NCI-H146 treated with DMSO at 0.1 percent for 48 hours (cell line): ENCODE measurements at regions not wholly inside any gene's neighbourhood (a gene's known extent, or its start where the extent isn't known, plus 50 kb on each side); places are given as distances from the start of the nearest gene placed in this dataset.

Experiments
- DNase-seq: peaks from one replicate; lab custom pipeline; 2025; ENCODE audit not compliant: unreplicated experiment; lab: John Stamatoyannopoulos, UW

DNA sequence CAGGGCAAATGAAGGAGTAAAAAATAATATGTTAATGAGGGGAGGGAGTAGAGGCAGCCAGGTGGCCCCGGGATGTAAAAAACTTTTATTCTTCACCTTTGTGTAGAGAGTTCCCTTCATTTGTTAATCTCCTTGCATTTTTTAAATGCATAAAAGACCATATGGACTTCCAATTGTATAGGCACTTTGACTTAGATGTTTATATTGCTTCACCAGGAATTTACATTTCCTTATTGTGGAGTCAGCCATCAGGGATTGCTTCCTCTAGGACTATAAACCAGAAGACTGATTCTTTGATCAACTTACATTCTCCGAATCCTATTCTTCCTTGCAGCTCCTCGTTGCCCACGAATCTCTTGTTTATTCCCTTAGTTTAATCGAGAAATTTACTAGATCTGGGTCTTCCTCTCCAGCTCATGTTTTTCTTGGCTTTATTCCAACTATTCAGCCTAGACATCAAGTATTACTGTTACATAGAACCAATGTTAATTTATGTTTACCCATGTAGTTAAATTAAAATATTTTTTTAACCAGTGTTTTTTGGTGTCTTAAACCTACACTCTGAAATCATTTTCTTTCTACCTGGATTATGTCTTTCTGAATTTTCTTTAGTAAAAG, 1187.0 kb upstream of the SLC10A2 start:
- DNase-seq, result no peak

DNA sequence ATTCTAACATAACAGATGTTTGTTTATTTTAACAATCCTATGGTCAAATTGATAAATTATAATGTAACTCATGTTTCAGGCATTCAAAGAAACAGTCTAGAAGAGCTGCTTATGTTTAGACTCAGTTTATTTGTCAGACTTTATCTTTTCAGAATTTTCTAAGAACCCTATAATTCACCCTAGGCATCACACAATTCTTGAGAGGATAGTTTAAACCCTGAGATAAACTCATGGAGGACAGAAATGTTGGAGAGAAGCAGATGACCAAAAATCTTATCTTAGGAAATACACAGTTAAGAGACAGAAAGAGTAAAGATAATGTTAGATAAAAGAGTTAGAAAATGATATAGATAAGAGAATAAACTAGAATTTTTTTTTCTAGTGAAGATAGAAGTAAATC, 1185.7 kb upstream of the SLC10A2 start:
- DNase-seq, result no peak

GRCh38 chr13:104246955-104247354, 1180.7 kb upstream of the SLC10A2 start:
- DNase-seq, result no peak

DNA sequence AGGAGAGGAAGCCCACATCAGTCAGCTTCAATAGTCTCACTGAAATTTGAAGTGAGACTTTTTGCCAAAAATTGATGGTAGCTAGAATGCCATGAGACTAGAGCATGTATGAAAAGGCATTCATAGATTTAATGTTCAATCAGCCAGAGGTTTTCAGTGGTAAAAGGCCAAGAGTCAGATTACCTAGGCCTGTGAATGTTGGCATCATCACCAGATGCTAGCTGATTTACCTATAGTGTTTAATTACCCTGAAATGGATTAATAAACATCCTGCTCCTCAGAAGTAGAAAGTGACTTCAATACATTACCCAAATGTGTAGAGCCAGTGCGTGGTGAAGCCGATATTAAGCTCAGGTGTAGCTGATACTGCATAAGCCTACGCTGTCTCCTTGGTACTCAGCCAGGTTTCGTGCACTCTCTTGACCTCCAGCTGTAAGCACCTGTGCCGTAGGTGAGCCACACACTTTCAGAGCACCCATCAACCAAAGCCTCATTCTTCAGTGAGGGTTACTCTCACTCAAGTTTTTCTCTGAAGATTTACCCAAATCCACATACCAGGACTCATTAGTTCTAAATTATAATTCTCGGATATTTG, 1140.3 kb upstream of the SLC10A2 start:
- DNase-seq, result no peak

DNA sequence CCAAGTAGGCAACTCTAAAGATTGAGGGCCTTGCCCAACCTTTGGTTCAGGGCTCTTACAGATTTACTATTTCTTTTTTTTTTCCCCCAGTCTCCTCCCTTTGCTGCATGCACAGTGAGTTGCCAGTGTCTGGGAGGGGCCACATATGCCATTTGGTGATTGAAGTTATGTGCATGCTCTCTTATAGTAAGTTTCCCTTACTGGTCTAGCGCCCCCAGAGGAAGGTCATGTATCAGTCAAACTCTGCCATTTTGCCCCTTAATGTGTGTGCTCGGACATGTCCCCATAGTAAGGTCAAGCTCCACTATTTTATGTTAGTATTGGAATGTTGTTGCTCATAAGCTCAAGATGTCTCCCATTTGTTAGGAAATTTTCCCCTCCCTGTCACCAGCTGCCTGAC, 1138.0 kb upstream of the SLC10A2 start:
- no peak for DNase-seq

DNA sequence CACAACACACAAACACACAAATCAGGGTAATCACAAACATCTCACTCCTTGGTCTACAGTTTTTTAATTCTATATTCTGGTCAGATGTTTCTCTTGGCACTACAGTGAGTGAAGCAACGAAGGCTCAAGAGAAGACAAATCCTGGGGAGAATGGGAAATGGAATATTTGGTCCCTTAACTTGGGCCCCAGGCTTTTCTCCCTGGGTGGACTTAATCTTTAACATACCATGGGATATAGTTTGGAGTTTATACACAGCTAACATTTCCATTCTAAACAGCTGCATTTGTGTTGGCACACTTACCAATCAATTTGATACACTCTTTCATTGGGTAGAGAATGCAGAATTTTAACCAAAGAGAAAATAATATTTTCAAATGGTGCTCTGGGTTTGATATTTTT, 1132.6 kb upstream of the SLC10A2 start:
- no peak for DNase-seq

DNA sequence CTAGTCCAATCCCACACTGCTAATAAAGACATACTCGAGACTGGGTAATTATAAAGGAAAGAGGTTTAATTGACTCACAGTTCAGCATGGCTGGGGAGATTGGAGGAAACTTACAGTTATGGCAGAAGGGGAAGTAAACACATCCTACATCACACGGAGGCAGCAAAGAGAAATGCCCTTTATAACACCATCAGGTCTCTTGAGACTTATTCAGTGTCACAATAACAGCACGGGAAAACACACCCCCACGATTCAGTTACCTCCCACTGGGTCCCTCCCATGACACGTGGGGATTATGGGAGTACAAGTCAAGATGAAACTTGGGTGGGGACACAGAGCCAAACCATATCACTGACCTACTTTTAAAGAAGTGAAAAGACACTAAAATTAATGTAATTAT, 1130.4 kb upstream of the SLC10A2 start:
- DNase-seq, result no peak

GRCh38 chr13:104181526-104182231, 1115.5 kb upstream of the SLC10A2 start:
- no peak for DNase-seq

DNA sequence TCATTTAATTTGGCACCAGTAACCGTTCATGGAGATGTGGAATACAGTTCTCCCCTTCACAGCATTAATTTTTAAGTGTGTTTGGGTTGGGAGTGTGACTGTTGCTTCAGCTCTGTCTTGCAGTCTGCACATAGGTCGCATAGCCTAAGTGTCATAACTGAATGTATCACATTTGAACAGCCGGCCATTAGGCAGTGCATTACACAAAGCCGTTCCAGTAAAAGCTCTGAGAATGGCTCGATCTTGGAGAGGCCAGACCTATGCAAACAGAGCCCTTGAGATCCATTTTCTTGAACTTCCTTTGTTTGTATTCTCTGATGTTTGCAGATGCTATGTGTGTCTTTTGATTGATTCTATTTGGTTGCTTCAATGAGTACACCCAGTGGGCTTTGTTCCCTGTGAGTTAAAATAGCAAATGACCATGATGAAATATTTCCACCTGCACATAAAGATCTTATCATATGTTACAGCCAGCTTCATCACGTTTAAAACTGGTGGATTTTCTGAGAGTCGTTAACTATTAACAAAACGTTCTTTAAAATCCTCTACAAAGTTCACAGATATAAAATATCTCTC, 1104.9 kb upstream of the SLC10A2 start:
- no peak for DNase-seq

GRCh38 chr13:104163866-104164630, 1097.8 kb upstream of the SLC10A2 start:
- DNase-seq, result no peak

DNA sequence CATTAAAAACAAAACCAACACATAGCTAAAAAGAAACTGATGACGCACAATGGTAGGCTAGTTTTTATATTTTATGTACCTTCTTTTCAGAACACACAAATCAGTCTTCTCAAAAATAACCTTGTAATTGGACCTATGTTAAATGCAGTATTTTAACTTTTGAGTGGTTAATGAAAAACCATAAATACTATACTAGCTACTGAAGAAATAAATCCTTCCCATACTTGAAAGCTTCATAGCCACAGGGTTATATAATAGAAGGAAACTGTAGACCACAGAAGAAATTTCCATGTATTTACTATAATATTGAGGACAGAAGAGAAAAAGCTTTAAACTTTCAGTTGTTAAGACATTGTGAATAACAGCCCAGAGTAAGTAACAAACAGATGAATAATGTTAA, 1094.3 kb upstream of the SLC10A2 start:
- DNase-seq, result no peak

- peak; percentile 57 for DNase-seq
Measured at GRCh38 chr13:104143760-104144416, 1077.7 kb upstream of the SLC10A2 start.

- DNase-seq, result peak; percentile 77
Measured at GRCh38 chr13:104140552-104140951, 1074.3 kb upstream of the SLC10A2 start.

DNA sequence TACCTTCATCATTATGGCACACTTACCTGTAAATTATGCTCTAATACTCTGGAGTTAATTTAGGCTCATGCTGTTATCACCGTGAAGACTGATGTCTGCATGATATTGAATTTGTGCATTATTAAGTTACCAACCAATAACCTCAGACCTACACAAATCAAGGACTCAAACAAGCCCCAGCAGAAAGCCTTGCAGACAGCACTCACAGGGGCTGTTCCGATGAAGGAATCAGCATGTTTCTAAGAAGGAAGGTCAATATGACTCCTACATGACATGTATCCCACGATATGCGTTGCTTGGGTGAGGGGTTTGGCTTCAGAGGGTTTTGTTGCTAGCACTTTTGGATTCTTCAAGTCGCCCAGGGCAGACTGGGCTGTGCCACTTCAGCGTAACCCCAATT, 1071.2 kb upstream of the SLC10A2 start:
- no peak for DNase-seq

DNA sequence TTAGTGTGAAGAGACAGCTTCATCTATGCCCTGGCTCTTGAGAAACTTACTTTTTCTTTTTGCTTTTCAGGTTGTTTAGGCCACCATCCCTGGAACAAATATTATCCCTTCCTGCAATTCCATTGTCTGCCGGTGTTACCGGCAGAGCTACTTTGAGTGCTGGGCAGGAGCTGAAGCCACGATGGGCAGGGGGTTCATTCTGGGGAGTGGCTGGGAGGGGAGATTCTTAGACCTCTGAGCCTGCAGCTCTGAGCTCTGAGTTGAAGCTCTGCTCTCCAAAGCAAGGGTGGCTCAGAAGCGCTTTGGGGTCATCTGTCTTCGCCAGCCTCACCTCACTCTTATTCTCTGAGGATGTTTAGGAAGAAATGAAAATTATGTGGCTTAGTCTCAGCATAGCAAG, 1066.6 kb upstream of the SLC10A2 start:
- no peak for DNase-seq

DNA sequence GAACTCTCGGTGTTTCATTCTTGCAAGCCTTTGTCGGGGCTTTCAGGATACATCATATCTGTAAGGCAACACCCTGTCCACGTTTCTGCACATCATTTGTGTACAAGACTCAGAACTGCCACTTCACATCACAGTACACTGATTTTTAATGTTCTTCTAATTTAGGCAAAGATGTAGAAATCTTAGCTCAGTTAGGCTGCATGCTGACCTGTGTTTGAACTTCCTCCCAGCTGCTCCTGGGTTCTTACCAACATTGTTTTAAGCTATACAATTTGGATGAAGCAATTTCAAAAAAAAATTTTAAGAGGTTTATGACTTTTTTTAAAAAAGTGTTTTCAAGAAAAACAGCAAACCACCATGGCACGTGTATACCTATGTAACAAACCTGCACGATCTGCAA, 1047.9 kb upstream of the SLC10A2 start:
- no peak for DNase-seq

GRCh38 chr13:104111031-104111430, 1044.8 kb upstream of the SLC10A2 start:
- DNase-seq, result no peak

GRCh38 chr13:104106705-104107393, 1040.6 kb upstream of the SLC10A2 start:
- no peak for DNase-seq

DNA sequence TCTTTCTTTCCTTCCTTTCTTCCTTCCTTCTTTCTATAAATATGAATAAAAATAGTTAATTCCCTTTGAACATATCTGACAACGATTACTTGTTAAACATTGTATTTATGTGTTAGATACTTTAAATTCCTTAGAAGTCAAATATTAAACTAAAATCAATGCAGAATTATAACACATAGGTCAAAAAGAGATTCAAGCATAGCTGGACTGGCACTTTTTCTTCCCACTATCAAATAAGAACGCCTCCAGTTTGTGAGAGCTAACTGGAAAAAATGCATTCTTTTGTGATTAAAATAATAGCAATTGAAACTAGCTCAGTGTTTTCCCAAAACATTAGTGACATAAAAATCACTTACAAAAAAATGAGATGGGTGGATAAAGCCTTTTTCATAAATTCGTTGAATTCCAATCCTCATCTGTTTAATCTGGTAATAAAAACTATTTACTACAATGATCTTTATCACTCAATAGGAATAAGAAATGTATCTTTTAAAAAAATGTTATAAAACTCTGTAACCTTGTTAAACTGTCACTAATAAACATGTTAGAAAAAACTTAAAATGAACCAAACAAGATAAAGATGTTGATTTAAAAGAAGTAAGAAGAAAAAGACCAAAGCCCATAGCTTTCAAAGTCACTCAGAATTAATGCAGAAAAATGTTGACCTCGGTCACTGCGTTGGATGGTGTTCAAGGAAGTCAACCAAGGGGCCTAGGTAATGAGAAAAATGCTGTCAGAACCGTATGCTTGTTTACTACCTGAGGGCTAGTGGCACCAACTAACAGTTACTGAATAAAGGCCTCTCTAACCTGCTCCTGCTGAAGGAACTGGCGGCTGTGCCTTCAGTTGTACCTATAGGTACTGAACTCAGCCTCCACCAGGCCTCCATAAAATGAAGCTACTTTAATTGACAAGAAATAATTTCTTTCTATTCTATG, 1039.5 kb upstream of the SLC10A2 start:
- DNase-seq, result no peak
